ENCODE measurements at regions not wholly inside any gene's neighbourhood (a gene's known extent, or its start where the extent isn't known, plus 50 kb on each side); places are given as distances from the start of the nearest gene placed in this dataset.

GRCh38 chr1:117679299-117679698, 73.5 kb downstream of the TENT5C start:
- Histone ChIP-seq H3K36me3 (ENCODE audit: insufficient read depth) (no peaks in the 10 kb centered on the region), H2AFZ (no peak overlapping the region), H3K27me3 (ENCODE audit: insufficient read depth) (no peaks in the 10 kb centered on the region), H4K20me1 (replicated peaks; ENCODE audit: insufficient read depth) (no peaks in the 10 kb centered on the region), H3K4me3 (no peak overlapping the region), H3K9me2 (ENCODE audit: insufficient read depth) (no peaks in the 10 kb centered on the region), H3K4me1 (ENCODE audit: insufficient read depth) (no peaks in the 10 kb centered on the region), H3F3A (replicated peaks; ENCODE audit: low read depth) (no peaks in the 10 kb centered on the region), H3K79me2 (replicated peaks; ENCODE audit: insufficient read depth) (no peaks in the 10 kb centered on the region), H3K4me2 (no peak overlapping the region), H3K27ac (ENCODE audit: low read depth) (no peak overlapping the region)
- TF ChIP-seq, protein P1, sequence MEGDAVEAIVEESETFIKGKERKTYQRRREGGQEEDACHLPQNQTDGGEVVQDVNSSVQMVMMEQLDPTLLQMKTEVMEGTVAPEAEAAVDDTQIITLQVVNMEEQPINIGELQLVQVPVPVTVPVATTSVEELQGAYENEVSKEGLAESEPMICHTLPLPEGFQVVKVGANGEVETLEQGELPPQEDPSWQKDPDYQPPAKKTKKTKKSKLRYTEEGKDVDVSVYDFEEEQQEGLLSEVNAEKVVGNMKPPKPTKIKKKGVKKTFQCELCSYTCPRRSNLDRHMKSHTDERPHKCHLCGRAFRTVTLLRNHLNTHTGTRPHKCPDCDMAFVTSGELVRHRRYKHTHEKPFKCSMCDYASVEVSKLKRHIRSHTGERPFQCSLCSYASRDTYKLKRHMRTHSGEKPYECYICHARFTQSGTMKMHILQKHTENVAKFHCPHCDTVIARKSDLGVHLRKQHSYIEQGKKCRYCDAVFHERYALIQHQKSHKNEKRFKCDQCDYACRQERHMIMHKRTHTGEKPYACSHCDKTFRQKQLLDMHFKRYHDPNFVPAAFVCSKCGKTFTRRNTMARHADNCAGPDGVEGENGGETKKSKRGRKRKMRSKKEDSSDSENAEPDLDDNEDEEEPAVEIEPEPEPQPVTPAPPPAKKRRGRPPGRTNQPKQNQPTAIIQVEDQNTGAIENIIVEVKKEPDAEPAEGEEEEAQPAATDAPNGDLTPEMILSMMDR (conservative IDR thresholded peaks at IDR 0.05; ENCODE audit: low read depth in 2 of 2): no peak
- no peak for TF ChIP-seq NANOG (IDR thresholded peaks at IDR 0.05; ENCODE audit: borderline replicate concordance)
- ATAC-seq (no peak), DNase-seq (ENCODE audit: low spot score) (no peak)
- Mint-ChIP-seq H3K9me3 (no peaks in the 10 kb centered on the region), H3K27ac (no peak overlapping the region), H3K27me3 (ENCODE audit: insufficient read depth, low read depth, poor library complexity) (no peaks in the 10 kb centered on the region), H3K4me1 (peaks cover 8% of the 10 kb centered on the region; the same call in 2 of the 3 replicates), H3K36me3 (ENCODE audit: low read depth) (no peaks in the 10 kb centered on the region), H3K4me3 (no peak overlapping the region)

- no peak overlapping the region for H3K27ac ChIP-seq (ENCODE audit: low read depth)
- no peaks in the 10 kb centered on the region for H3K4me1 ChIP-seq (ENCODE audit: insufficient read depth)
- no peak overlapping the region for H3K4me3 ChIP-seq
- Mint-ChIP-seq H3K4me3 (no peak overlapping the region), H3K36me3 (ENCODE audit: low read depth) (no peaks in the 10 kb centered on the region), H3K27ac (no peak overlapping the region), H3K4me1 (peaks cover 8% of the 10 kb centered on the region; the same call in 2 of the 3 replicates), H3K9me3 (no peaks in the 10 kb centered on the region), H3K27me3 (ENCODE audit: insufficient read depth, low read depth, poor library complexity) (no peaks in the 10 kb centered on the region)
- H3K36me3 ChIP-seq (ENCODE audit: insufficient read depth): no peaks in the 10 kb centered on the region
- H4K20me1 ChIP-seq (replicated peaks; ENCODE audit: insufficient read depth): no peaks in the 10 kb centered on the region
- TF ChIP-seq ZNF114 (CRISPR knock-in tag; IDR thresholded peaks at IDR 0.05) (no peak), NANOG (IDR thresholded peaks at IDR 0.05; ENCODE audit: borderline replicate concordance) (no peak), JUNB (IDR thresholded peaks at IDR 0.05; ENCODE audit: unreplicated experiment) (no peak), STAT1 (IDR thresholded peaks at IDR 0.05; ENCODE audit: unreplicated experiment) (no peak), CREB1 (CRISPR knock-in tag; IDR thresholded peaks at IDR 0.05; ENCODE audit: low read depth) (no peak), EZH2phosphoT487 (IDR thresholded peaks at IDR 0.05; ENCODE audit: unreplicated experiment) (no peak), ZNF331 (CRISPR knock-in tag; IDR thresholded peaks at IDR 0.05; ENCODE audit: low read depth) (no peak), EZH2 (IDR thresholded peaks at IDR 0.05; ENCODE audit: low read depth, unreplicated experiment) (no peak)
- TF ChIP-seq, protein P2, sequence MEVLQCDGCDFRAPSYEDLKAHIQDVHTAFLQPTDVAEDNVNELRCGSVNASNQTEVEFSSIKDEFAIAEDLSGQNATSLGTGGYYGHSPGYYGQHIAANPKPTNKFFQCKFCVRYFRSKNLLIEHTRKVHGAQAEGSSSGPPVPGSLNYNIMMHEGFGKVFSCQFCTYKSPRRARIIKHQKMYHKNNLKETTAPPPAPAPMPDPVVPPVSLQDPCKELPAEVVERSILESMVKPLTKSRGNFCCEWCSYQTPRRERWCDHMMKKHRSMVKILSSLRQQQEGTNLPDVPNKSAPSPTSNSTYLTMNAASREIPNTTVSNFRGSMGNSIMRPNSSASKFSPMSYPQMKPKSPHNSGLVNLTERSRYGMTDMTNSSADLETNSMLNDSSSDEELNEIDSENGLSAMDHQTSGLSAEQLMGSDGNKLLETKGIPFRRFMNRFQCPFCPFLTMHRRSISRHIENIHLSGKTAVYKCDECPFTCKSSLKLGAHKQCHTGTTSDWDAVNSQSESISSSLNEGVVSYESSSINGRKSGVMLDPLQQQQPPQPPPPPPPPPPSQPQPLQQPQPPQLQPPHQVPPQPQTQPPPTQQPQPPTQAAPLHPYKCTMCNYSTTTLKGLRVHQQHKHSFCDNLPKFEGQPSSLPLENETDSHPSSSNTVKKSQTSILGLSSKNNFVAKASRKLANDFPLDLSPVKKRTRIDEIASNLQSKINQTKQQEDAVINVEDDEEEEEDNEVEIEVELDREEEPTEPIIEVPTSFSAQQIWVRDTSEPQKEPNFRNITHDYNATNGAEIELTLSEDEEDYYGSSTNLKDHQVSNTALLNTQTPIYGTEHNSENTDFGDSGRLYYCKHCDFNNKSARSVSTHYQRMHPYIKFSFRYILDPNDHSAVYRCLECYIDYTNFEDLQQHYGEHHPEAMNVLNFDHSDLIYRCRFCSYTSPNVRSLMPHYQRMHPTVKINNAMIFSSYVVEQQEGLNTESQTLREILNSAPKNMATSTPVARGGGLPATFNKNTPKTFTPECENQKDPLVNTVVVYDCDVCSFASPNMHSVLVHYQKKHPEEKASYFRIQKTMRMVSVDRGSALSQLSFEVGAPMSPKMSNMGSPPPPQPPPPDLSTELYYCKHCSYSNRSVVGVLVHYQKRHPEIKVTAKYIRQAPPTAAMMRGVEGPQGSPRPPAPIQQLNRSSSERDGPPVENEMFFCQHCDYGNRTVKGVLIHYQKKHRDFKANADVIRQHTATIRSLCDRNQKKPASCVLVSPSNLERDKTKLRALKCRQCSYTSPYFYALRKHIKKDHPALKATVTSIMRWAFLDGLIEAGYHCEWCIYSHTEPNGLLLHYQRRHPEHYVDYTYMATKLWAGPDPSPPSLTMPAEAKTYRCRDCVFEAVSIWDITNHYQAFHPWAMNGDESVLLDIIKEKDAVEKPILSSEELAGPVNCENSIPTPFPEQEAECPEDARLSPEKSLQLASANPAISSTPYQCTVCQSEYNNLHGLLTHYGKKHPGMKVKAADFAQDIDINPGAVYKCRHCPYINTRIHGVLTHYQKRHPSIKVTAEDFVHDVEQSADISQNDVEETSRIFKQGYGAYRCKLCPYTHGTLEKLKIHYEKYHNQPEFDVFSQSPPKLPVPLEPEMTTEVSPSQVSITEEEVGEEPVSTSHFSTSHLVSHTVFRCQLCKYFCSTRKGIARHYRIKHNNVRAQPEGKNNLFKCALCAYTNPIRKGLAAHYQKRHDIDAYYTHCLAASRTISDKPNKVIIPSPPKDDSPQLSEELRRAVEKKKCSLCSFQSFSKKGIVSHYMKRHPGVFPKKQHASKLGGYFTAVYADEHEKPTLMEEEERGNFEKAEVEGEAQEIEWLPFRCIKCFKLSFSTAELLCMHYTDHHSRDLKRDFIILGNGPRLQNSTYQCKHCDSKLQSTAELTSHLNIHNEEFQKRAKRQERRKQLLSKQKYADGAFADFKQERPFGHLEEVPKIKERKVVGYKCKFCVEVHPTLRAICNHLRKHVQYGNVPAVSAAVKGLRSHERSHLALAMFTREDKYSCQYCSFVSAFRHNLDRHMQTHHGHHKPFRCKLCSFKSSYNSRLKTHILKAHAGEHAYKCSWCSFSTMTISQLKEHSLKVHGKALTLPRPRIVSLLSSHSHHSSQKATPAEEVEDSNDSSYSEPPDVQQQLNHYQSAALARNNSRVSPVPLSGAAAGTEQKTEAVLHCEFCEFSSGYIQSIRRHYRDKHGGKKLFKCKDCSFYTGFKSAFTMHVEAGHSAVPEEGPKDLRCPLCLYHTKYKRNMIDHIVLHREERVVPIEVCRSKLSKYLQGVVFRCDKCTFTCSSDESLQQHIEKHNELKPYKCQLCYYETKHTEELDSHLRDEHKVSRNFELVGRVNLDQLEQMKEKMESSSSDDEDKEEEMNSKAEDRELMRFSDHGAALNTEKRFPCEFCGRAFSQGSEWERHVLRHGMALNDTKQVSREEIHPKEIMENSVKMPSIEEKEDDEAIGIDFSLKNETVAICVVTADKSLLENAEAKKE (CRISPR knock-in tag; IDR thresholded peaks at IDR 0.05): no peak
- no peaks in the 10 kb centered on the region for H3K9me2 ChIP-seq (ENCODE audit: insufficient read depth)
- no peak for DNase-seq (ENCODE audit: low spot score)
- H3K27me3 ChIP-seq (ENCODE audit: insufficient read depth): no peaks in the 10 kb centered on the region
- no peaks in the 10 kb centered on the region for H3K79me2 ChIP-seq (replicated peaks; ENCODE audit: insufficient read depth)
- H3K4me2 ChIP-seq: no peak overlapping the region
- no peaks in the 10 kb centered on the region for H3F3A ChIP-seq (replicated peaks; ENCODE audit: low read depth)
- ATAC-seq: no peak
- H2AFZ ChIP-seq: no peak overlapping the region
Measured at GRCh38 chr1:117679868-117680267, 74.0 kb downstream of the TENT5C start.

Measured in GM23338 (cell line).